HFFc6 (cell line): ENCODE measurements at regions not wholly inside any gene's neighbourhood (a gene's known extent, or its start where the extent isn't known, plus 50 kb on each side); places are given as distances from the start of the nearest gene placed in this dataset.

Source experiments
- DNase-seq: peaks from one replicate; pipeline ENCODE4 v3.0.0-alpha.2; 2018
- H3K27ac Mint-ChIP-seq: 2 replicates; pipeline ENCODE4 v1.8.0; 2020; ENCODE audit warnings: mild to moderate bottlenecking, mixed read lengths
- H3K27me3 Mint-ChIP-seq: 2 replicates; pipeline ENCODE4 v1.8.0; 2021; ENCODE audit warnings: mild to moderate bottlenecking, moderate library complexity, mixed read lengths; ENCODE audit not compliant: insufficient read depth
- H3K36me3 Mint-ChIP-seq: 2 replicates; pipeline ENCODE4 v1.8.0; 2021; ENCODE audit warnings: low read depth, mixed read lengths
- H3K4me1 Mint-ChIP-seq: 2 replicates; pipeline ENCODE4 v1.8.0; 2020; ENCODE audit warnings: low read depth, mixed read lengths
- H3K4me3 Mint-ChIP-seq: 2 replicates; pipeline ENCODE4 v1.8.0; 2020; ENCODE audit warnings: mild to moderate bottlenecking, moderate library complexity, mixed read lengths
- H3K9me3 Mint-ChIP-seq: 2 replicates; pipeline ENCODE4 v1.8.0; 2020; ENCODE audit warnings: mild to moderate bottlenecking, mixed read lengths
- CTCF ChIP-seq: fragments of 200-600 bp; sonication (generic); IDR thresholded peaks from 2 replicates; pipeline ENCODE4 v1.5.0; 2021; ENCODE audit warnings: antibody characterized with exemption, mild to moderate bottlenecking

- peak overlapping the region; percentile 74 for H3K4me3 Mint-ChIP-seq
- peaks cover 82% of the 10 kb centered on the region for H3K4me1 Mint-ChIP-seq
- H3K27me3 Mint-ChIP-seq = peaks cover 21% of the 10 kb centered on the region
- H3K27ac Mint-ChIP-seq = peak overlapping the region; percentile 95
- peaks cover 28% of the 10 kb centered on the region for H3K36me3 Mint-ChIP-seq
- no peaks in the 10 kb centered on the region for H3K9me3 Mint-ChIP-seq
- no peak for DNase-seq
- no peak for TF ChIP-seq CTCF
These were observed 175.6 kb downstream of the GLI2 start for GRCh38 chr2:120910956-120911951.

GRCh38 chr2:120912101-120912985, 176.7 kb downstream of the GLI2 start:
- Mint-ChIP-seq H3K27me3 (peaks cover 14% of the 10 kb centered on the region), H3K36me3 (peaks cover 18% of the 10 kb centered on the region), H3K4me3 (peak overlapping the region; percentile 74), H3K4me1 (peaks cover 89% of the 10 kb centered on the region), H3K27ac (peak overlapping the region; percentile 95), H3K9me3 (no peaks in the 10 kb centered on the region)
- TF ChIP-seq CTCF = no peak
- DNase-seq = no peak

- H3K9me3 Mint-ChIP-seq = no peaks in the 10 kb centered on the region
- H3K27ac Mint-ChIP-seq = peak overlapping the region; percentile 95
- H3K4me3 Mint-ChIP-seq = peak overlapping the region; percentile 59
- peaks cover 92% of the 10 kb centered on the region for H3K4me1 Mint-ChIP-seq
- H3K27me3 Mint-ChIP-seq = peaks cover 12% of the 10 kb centered on the region
- peaks cover 24% of the 10 kb centered on the region for H3K36me3 Mint-ChIP-seq
- no peak for DNase-seq
- no peak for TF ChIP-seq CTCF
These were observed 178.5 kb downstream of the GLI2 start for GRCh38 chr2:120913972-120914838.

- Mint-ChIP-seq H3K27me3 (peaks cover 16% of the 10 kb centered on the region), H3K36me3 (peaks cover 29% of the 10 kb centered on the region), H3K27ac (peak overlapping the region; percentile 95), H3K4me1 (peaks cover 99% of the 10 kb centered on the region), H3K9me3 (no peaks in the 10 kb centered on the region), H3K4me3 (peak overlapping the region; percentile 59)
- peak; percentile 35; the same call in 1 of the 2 replicates for TF ChIP-seq CTCF
- DNase-seq = peak; percentile 92
These were observed 179.3 kb downstream of the GLI2 start for GRCh38 chr2:120914839-120915521.
